SU-DHL-6 (cell line): ENCODE measurements at regions not wholly inside any gene's neighbourhood (a gene's known extent, or its start where the extent isn't known, plus 50 kb on each side); places are given as distances from the start of the nearest gene placed in this dataset.

ENCODE experiments used
- H2AFZ ChIP-seq: fragments of 200-600 bp; sonication (generic); 2 replicates; pipeline ENCODE4 v1.6.1; 2014; ENCODE audit warnings: low read depth, mild to moderate bottlenecking, moderate library complexity, mixed read lengths, antibody characterized with exemption, low read length; ENCODE audit not compliant: severe bottlenecking
- H3F3A ChIP-seq: fragments of 200-600 bp; shearing (Covaris generic); 2 replicates; pipeline ENCODE4 v1.6.0; 2016; ENCODE audit warnings: antibody characterized with exemption, mild to moderate bottlenecking; ENCODE audit not compliant: insufficient read depth
- H3K27ac ChIP-seq: fragments of 200-600 bp; sonication (generic); 2 replicates; pipeline ENCODE4 v1.5.1; 2016; ENCODE audit warnings: low read depth, mild to moderate bottlenecking, low read length, moderate library complexity, mixed read lengths
- H3K27me3 ChIP-seq: fragments of 200-600 bp; sonication (generic), shearing (Covaris generic); 2 replicates; pipeline ENCODE4 v1.6.0; 2014; ENCODE audit warnings: mild to moderate bottlenecking, low read length
- H3K36me3 ChIP-seq: fragments of 200-600 bp; sonication (generic); 2 replicates; pipeline ENCODE4 v1.6.1; 2014; ENCODE audit warnings: mild to moderate bottlenecking, low read length, mixed read lengths
- H3K4me2 ChIP-seq: fragments of 300-600, 200-600 bp; shearing (Covaris generic), sonication (generic); 2 replicates; pipeline ENCODE4 v1.6.0; 2014; ENCODE audit warnings: low read length, low read depth, mild to moderate bottlenecking; ENCODE audit not compliant: poor library complexity, severe bottlenecking
- H3K4me3 ChIP-seq: fragments of 200-600 bp; sonication (generic); 2 replicates; pipeline ENCODE4 v1.5.1; 2014; ENCODE audit warnings: antibody characterized with exemption, low read length, mild to moderate bottlenecking, mixed read lengths; ENCODE audit not compliant: insufficient read depth, poor library complexity, severe bottlenecking
- H3K79me2 ChIP-seq: fragments of 200-600 bp; sonication (generic); 2 replicates; pipeline ENCODE4 v1.6.1; 2014; ENCODE audit warnings: mild to moderate bottlenecking, low read length, moderate library complexity; ENCODE audit not compliant: insufficient read depth
- H3K9ac ChIP-seq: fragments of 200-600 bp; sonication (generic); 2 replicates; pipeline ENCODE4 v1.7.0; 2014; ENCODE audit warnings: mild to moderate bottlenecking, low read length
- H3K9me2 ChIP-seq: fragments of 200-600 bp; sonication (generic); replicated peaks from 2 replicates; pipeline ENCODE4 v1.6.1; 2014; ENCODE audit warnings: low read length; ENCODE audit not compliant: insufficient read depth
- H3K9me3 ChIP-seq: fragments of 200-600 bp; sonication (generic); 2 replicates; pipeline ENCODE4 v1.6.1; 2014; ENCODE audit warnings: low read length, mixed read lengths; ENCODE audit not compliant: insufficient read depth
- H4K20me1 ChIP-seq: fragments of 200-600 bp; sonication (generic); 2 replicates; pipeline ENCODE4 v1.6.1; 2014; ENCODE audit warnings: low read depth, mild to moderate bottlenecking, antibody characterized with exemption, low read length, moderate library complexity, mixed read lengths
- EZH2phosphoT487 ChIP-seq: fragments of 200-600 bp; sonication (generic), shearing (Covaris generic); conservative IDR thresholded peaks from 2 replicates; pipeline ENCODE4 v1.6.1; 2018; ENCODE audit warnings: mild to moderate bottlenecking, antibody characterized with exemption, low read length, moderate library complexity, mixed read lengths
- TF ChIP-seq, protein P1 (sequence below): fragments of 200-600 bp; sonication (generic); IDR thresholded peaks from one replicate; pipeline ENCODE4 v1.5.1; 2017; ENCODE audit warnings: antibody characterized with exemption, mild to moderate bottlenecking, low read length, moderate library complexity; ENCODE audit not compliant: insufficient read depth, poor library complexity, severe bottlenecking

GRCh38 chr20:47859278-47859677 lies 74.0 kb upstream of the SULF2 start:
- TF ChIP-seq, protein P1, sequence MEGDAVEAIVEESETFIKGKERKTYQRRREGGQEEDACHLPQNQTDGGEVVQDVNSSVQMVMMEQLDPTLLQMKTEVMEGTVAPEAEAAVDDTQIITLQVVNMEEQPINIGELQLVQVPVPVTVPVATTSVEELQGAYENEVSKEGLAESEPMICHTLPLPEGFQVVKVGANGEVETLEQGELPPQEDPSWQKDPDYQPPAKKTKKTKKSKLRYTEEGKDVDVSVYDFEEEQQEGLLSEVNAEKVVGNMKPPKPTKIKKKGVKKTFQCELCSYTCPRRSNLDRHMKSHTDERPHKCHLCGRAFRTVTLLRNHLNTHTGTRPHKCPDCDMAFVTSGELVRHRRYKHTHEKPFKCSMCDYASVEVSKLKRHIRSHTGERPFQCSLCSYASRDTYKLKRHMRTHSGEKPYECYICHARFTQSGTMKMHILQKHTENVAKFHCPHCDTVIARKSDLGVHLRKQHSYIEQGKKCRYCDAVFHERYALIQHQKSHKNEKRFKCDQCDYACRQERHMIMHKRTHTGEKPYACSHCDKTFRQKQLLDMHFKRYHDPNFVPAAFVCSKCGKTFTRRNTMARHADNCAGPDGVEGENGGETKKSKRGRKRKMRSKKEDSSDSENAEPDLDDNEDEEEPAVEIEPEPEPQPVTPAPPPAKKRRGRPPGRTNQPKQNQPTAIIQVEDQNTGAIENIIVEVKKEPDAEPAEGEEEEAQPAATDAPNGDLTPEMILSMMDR = no peak
- no peak for TF ChIP-seq EZH2phosphoT487
- Histone ChIP-seq H4K20me1 (no peaks in the 10 kb centered on the region), H3F3A (no peaks in the 10 kb centered on the region), H3K9me3 (no peaks in the 10 kb centered on the region), H3K27me3 (no peaks in the 10 kb centered on the region), H3K9ac (no peak overlapping the region), H3K9me2 (no peaks in the 10 kb centered on the region), H2AFZ (no peak overlapping the region), H3K4me2 (no peak overlapping the region), H3K36me3 (no peaks in the 10 kb centered on the region), H3K4me3 (no peak overlapping the region), H3K79me2 (no peaks in the 10 kb centered on the region), H3K27ac (no peak overlapping the region)

DNA sequence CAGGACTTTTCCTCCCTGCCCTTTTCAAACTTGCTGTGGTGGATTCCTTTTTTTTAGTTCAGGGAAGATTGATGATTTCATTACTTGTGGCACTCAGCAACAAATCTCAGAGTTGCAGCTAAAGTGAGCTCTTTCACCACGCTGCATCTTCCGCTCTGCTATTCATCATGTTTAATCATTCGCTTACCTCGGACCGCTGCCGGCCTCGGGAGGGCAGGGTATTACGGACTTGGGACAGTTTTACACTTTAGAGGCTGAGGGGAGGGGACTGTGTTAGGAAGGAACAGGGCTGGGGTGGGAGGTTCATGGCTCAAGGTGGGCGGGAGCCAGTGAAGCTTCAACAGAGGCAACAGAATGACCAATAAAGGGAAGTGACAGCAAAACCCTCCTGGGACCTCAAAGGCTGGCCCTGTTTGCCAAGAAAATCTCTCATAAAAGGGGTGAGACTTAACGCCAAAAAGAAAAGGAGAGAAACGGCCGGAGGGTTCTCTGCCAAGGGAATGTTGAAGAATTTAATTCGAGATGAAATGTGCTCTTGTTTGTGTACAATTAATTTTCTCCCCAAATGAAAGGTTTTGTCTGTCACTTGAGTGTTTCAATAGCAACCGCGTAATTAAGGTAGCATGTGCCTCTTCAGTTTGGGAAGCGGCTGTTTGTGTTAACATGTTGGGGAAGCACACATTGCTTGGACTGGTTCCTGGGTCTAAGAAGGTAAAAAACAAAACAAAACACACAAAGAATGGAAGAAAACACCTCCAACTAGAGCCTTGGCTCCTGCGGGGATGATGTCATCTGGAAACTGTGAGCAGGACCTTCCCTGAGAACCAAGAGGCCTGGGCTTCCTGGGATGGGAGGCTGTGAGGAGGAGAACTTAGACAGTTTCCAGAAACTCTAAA lies 72.5 kb upstream of the SULF2 start:
- Histone ChIP-seq H3K27ac (no peak overlapping the region), H3K9me2 (no peaks in the 10 kb centered on the region), H4K20me1 (no peaks in the 10 kb centered on the region), H3K9me3 (no peaks in the 10 kb centered on the region), H3K79me2 (no peaks in the 10 kb centered on the region), H3K9ac (no peak overlapping the region), H3K27me3 (no peaks in the 10 kb centered on the region), H3K36me3 (no peaks in the 10 kb centered on the region), H3K4me3 (no peak overlapping the region), H3F3A (no peaks in the 10 kb centered on the region), H2AFZ (no peak overlapping the region), H3K4me2 (no peak overlapping the region)
- no peak for TF ChIP-seq EZH2phosphoT487
- TF ChIP-seq, protein P1 = no peak

DNA sequence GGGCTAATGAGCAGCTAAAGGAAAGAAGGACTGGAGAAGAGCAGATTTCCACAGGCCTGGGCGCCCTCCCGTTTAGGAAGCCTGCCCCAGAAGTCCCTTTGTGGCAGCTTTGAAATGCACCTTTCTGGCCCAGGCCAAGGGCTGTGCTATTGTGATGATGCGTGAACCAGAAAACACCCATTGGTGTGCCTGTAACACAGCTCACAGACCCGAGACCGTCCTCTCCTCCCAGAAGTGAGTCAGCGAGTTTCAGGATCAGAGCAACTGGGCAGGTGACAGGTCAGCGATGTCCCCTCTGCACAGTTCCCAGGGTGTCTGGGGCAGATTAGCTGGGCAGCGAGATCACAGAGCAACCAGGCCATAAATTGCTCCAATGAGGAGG lies 71.9 kb upstream of the SULF2 start:
- Histone ChIP-seq H3F3A (no peaks in the 10 kb centered on the region), H3K9me3 (no peaks in the 10 kb centered on the region), H3K79me2 (no peaks in the 10 kb centered on the region), H3K9me2 (no peaks in the 10 kb centered on the region), H3K4me3 (no peak overlapping the region), H2AFZ (no peak overlapping the region), H3K27ac (no peak overlapping the region), H3K9ac (no peak overlapping the region), H4K20me1 (no peaks in the 10 kb centered on the region), H3K36me3 (no peaks in the 10 kb centered on the region), H3K27me3 (no peaks in the 10 kb centered on the region), H3K4me2 (no peak overlapping the region)
- TF ChIP-seq, protein P1 = no peak
- TF ChIP-seq EZH2phosphoT487 = no peak
